ENCODE measurements at regions not wholly inside any gene's neighbourhood (a gene's known extent, or its start where the extent isn't known, plus 50 kb on each side); places are given as distances from the start of the nearest gene placed in this dataset.

- no peak for DNase-seq (ENCODE audit: low read depth in 2 of 2)
Observed at GRCh38 chr10:28811639-28812349, 134.5 kb downstream of the BAMBI start.

DNA sequence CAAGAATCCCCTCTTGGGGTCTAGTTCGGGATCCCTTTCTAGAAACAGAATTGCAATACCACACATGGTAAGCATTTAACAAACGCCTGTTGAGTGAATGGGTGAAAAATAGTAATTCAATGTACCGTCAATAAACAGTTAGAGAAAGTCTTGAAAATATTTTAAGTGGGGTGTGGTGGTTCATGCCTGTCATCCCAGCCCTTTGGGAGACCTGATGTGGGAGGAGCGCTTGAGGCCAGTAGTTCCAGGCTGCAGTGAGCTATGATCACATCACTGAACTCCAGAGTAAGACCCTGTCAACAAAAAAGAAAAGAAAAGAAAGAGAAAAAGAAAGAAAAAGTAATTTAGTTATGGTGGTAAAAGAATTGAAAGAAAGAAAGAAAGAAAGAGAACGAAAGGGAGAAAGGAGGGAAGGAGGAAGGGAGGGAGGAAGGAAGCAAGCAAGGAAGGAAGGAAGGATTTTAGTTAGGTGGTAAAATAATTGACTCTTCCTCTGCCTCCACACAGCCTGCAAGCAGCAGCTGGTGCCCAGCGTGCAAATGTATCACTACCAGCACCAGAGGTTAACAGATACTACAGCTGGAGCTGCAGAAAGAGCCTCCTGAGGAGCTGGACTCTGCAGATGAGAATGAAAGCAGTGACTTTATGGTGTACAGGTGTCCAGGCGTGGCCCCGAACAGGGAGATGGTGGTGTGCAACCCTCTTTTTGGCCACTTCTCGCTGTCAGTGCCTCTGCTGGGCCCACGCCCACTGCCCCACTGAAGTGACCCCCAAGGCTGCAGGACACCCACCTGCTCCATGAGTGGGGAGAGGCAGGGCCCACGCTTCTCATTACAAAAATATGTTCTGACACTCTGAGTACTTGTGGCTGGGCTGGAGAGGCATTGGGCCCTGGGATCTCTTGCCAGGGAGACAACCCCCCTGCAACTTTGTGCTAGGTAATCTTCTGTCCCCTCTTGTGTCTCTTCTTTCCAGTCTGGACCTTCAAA, 135.4 kb downstream of the BAMBI start:
- DNase-seq (ENCODE audit: low read depth in 2 of 2): no peak

DNA sequence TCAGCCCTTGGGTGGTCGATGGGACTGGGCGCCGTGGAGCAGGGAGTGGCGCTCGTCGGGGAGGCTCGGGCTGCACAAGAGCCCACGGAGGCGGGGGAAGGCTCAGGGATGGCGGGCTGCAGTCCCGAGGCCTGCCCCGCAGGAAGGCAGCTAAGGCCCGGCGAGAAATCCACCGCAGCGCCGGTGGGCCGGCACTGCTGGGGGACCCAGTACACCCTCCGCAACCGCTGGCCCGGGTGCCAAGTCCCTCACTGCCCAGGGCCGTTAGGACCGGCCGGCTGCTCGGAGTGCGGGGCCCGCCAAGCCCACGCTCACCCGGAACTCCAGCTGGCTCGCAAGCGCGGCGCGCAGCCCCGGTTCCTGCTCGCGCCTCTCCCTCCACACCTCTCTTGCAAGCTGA, 138.4 kb downstream of the BAMBI start:
- DNase-seq (ENCODE audit: low read depth in 2 of 2): no peak

- no peak for DNase-seq (ENCODE audit: low read depth in 2 of 2)
Observed at GRCh38 chr10:28822719-28823464, 145.6 kb downstream of the BAMBI start.

GRCh38 chr10:28823501-28824075, 146.3 kb downstream of the BAMBI start:
- no peak for DNase-seq (ENCODE audit: low read depth in 2 of 2)

GRCh38 chr10:28833313-28833712, 156.0 kb downstream of the BAMBI start:
- DNase-seq (ENCODE audit: low read depth in 2 of 2): no peak

DNA sequence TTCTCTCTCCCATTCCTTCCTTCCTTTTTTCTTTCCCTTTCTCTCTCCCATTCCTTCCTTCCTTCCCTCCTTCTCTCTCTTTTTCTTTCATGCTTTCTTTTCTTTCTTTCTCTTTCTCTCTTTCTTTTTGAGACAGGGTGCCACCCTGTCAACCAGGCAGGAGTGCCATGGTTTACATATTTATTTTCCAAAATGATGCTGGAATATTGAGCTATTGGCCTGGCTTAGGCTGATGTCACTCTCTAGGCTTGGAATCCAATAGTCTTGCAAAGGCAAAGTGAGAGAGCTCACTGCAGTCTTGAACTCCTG, 159.1 kb downstream of the BAMBI start:
- no peak for DNase-seq (ENCODE audit: low read depth in 2 of 2)

- no peak for DNase-seq (ENCODE audit: low read depth in 2 of 2)
Observed at GRCh38 chr10:28837613-28838390, 160.5 kb downstream of the BAMBI start.

GRCh38 chr10:28838908-28839307, 161.6 kb downstream of the BAMBI start:
- no peak for DNase-seq (ENCODE audit: low read depth in 2 of 2)

DNA sequence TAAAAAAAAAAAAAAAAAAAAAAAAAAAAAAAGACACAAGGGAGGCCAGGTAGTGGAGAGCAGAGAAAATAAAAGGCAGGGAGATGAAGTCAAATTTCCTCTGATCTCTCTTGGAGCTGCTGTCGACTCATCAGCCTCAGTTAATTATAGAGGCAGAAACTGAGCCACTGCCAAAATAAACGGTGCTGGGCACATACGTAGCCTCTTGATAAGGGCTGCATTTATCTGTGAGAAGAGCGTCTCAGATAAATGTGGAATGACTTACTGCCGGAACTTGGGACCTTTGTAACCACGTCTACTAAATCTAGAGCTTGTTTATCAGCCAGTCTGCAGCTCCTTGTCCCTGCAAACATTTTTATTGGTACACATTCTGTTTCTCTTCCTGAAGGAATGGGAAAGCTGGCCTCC, 162.3 kb downstream of the BAMBI start:
- no peak for DNase-seq (ENCODE audit: low read depth in 2 of 2)

- DNase-seq (ENCODE audit: low read depth in 2 of 2): no peak
Observed at GRCh38 chr10:28840202-28840601, 162.9 kb downstream of the BAMBI start.

GRCh38 chr10:28840971-28841370, 163.7 kb downstream of the BAMBI start:
- DNase-seq (ENCODE audit: low read depth in 2 of 2): no peak

DNA sequence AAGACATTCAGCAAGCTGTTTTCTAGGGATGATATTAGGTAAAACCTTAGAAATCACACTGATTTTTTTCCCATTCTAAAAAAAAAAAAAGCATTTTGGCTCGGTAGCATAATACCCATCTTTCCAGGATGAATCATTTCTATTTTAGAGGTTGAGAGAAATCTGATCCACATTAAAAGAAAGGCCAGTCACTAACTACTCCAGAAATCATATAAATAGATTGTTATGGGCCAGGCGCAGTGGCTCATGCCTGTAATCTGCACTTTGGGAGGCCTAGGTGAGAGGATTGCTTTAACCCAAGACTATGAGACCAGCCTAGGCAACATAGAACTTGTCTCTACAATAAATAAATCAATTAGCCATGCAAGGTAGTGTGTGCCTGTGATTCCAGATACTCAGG, 164.3 kb downstream of the BAMBI start:
- DNase-seq (ENCODE audit: low read depth in 2 of 2): no peak

GRCh38 chr10:28842321-28842720, 165.0 kb downstream of the BAMBI start:
- DNase-seq (ENCODE audit: low read depth in 2 of 2): no peak

DNA sequence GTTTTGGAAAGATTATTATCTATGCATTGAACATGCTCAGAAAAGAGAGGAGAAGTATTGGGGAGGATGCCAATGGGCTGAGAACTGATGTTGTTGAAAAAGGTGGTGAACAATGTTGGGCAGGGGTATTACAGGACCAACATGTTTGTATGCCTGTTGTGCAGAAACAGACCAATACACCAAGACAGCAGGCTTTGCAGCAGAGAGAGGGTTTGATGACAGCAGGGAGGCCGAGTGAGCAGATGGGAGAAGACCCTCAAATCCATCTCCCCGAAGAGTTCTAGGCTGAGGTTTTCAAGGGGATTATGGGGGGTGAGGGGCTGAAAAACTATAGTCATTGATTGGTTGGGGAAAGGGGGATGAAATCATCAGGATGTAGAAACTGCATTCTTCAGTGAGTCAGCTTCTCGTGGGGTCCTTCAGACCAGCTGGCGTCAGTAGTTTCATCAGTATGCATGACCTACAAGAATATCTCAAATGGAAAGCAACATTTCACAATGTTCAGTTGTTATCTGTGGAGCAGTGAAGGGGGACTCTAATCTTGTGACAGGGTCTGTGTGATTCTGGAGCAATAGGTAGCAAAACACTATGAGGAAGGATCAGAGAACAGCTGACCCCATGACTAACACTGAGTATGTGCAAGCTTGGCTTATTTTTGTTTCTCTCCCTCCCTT, 167.8 kb downstream of the BAMBI start:
- DNase-seq (ENCODE audit: low read depth in 2 of 2): no peak

DNA sequence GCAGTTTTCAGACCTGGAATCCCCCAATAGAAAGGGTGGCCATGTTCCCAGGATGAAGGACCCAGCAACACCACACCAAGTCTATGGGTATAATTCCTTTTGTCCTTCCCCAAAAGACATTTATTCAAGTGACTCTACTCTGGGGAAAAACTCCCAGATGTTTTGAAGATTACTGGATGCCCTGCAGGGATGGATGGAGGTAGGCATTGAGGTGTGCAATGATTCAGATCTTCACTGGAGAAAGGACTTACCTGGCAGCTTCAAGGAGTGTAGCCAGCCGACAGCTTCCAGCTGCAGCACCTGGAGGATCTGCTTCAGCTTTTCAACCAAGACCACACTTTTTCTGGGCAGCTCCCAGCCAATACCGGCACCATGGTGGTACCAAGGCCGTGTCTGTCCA, 172.0 kb downstream of the BAMBI start:
- DNase-seq (ENCODE audit: low read depth in 2 of 2): no peak

GRCh38 chr10:28849821-28850220, 172.5 kb downstream of the BAMBI start:
- DNase-seq (ENCODE audit: low read depth in 2 of 2): no peak

- DNase-seq (ENCODE audit: low read depth in 2 of 2): no peak
Observed at GRCh38 chr10:28850784-28851183, 173.5 kb downstream of the BAMBI start.

DNA sequence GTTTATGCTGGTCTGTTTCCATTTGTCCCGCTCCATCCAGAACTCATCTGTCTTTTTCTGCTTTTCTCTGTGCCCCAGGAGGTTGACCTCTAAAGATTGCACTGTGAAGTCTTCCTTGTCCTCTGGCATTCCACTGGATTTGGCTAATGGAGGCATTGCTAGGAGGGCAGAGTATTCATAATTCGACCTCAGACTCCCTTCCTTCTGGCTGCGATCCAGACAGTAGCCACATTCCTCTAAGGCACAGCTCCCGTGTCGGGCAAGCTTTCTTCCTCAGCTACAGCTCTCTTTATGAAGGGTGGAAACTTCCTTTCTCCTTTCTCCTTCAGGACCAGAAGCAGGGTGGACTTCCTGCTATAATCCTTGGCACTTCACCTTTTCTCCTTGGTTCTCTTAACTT, 175.9 kb downstream of the BAMBI start:
- no peak for DNase-seq (ENCODE audit: low read depth in 2 of 2)

DNA sequence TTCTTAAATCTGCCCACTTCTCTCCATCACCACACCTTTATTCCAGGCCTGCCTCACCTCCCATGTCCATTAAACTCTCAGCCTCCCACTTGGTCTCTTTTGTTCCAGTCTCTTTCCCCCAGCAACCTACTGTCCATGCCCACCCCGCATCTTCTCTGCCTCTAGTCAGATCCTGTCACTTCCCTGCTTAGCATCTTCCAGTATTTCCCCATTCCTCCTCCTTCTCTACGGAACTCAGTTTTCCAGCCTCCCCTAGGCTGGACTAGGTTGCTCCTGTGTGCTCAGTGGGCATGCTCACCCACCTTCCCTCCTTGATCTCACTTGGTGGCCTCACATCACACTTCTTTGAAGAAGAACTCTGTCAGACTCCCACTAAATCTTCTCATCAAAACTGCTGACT, 179.8 kb downstream of the BAMBI start:
- no peak for DNase-seq (ENCODE audit: low read depth in 2 of 2)

DNA sequence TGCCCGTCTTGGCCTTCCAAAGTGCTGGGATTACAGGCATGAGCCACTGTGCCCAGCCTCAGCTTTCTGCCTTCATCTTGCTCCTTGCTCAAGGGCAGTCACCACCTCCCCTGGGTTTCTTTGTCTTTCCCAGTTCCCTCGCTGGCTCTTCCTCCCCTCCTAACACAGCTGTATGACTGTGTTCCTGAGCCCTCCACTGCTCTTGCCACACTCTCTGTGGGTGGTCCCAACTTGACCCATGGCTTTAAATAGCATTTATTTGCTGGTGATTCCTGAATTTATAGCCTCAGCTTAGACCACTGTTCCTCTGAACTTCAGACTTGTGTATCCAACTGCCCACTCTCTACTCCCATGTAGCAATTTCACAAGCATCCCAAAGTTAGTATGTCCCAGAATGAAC, 181.3 kb downstream of the BAMBI start:
- no peak for DNase-seq (ENCODE audit: low read depth in 2 of 2)

Measured in stimulated activated CD8-positive, alpha-beta memory T cell treated with anti-CD3 and anti-CD28 coated beads, Interleukin-2, amount 100 ng/mL, for 48 hours (primary cell).